T-cell (primary cell): ENCODE measurements at regions not wholly inside any gene's neighbourhood (a gene's known extent, or its start where the extent isn't known, plus 50 kb on each side); places are given as distances from the start of the nearest gene placed in this dataset.

Experiments
- ATAC-seq, 4 experiments: fragments of 200-7000 bp in 3 of 4; fragments of 150-1000 bp in 1 of 4; cut with Tn5 transposase; replicated peaks in 1 of 4; 1 replicate in 3 of 4; 2 replicates in 1 of 4; pipeline ENCODE4 v1.10.0; 2021; ENCODE audit warnings: moderate library complexity in 3 of 4, mild to moderate bottlenecking in 2 of 4, moderate number of reproducible peaks in 1 of 4
- CTCF ChIA-PET, 2 donors: fragments of 300-600 bp; sonication (Branson Sonifier 250); formaldehyde crosslinking; loops; one replicate each; lab custom pipeline; 2022; ENCODE audit warnings: antibody characterized with exemption in 2 of 2; lab: Charles Lee
- POLR2A ChIA-PET, 2 donors: fragments of 300-600 bp; sonication (Branson Sonifier 250); formaldehyde crosslinking; loops; one replicate each; lab custom pipeline; 2022; ENCODE audit warnings: antibody characterized with exemption in 2 of 2; lab: Charles Lee
- DNase-seq, 35 experiments: peaks; one replicate each; pipeline versions ENCODE4 v3.0.0 to v3.0.0-alpha.2; 2013 to 2023
- H3K27ac ChIP-seq: one replicate; pipeline ENCODE4 v1.5.1; 2013; ENCODE audit warnings: low read length
- H3K27me3 ChIP-seq, 2 experiments: replicated peaks in 1 of 2; 1 replicate in 1 of 2; 2 replicates in 1 of 2; pipeline versions ENCODE4 v1.6.1 to v1.7.0; 2013; ENCODE audit warnings: low read length in 1 of 2, mixed read lengths in 1 of 2; ENCODE audit not compliant: control insufficient read depth in 2 of 2, insufficient read depth in 2 of 2; ENCODE audit errors: extremely low read depth in 1 of 2
- H3K36me3 ChIP-seq, 2 donors: 1 replicate in 1 of 2; 2 replicates in 1 of 2; pipeline versions ENCODE4 v1.6.1 to v1.7.0; 2013; ENCODE audit warnings: low read length in 1 of 2; ENCODE audit not compliant: control insufficient read depth in 2 of 2, insufficient read depth in 1 of 2; ENCODE audit errors: extremely low read depth in 1 of 2
- H3K4me1 ChIP-seq, 2 experiments: 1 replicate in 1 of 2; 2 replicates in 1 of 2; pipeline versions ENCODE4 v1.6.1 to v1.7.0; 2013; ENCODE audit warnings: low read length in 2 of 2, mixed read lengths in 1 of 2; ENCODE audit not compliant: insufficient read depth in 2 of 2, control insufficient read depth in 1 of 2; ENCODE audit errors: extremely low read depth in 1 of 2
- H3K4me3 ChIP-seq, 2 donors: 1 replicate in 1 of 2; 2 replicates in 1 of 2; pipeline versions ENCODE4 v1.5.1 to v1.7.0; 2013; ENCODE audit warnings: mild to moderate bottlenecking in 2 of 2, low read length in 1 of 2, moderate library complexity in 1 of 2; ENCODE audit not compliant: control insufficient read depth in 1 of 2; ENCODE audit errors: extremely low read depth in 1 of 2
- H3K9me3 ChIP-seq: 2 replicates; pipeline ENCODE4 v1.7.0; 2013
- H3K27ac Mint-ChIP-seq, 2 donors: one replicate each; pipeline ENCODE4 v1.8.0; 2020 to 2021; ENCODE audit warnings: mild to moderate bottlenecking in 2 of 2, mixed read lengths in 2 of 2
- H3K27me3 Mint-ChIP-seq, 2 donors: one replicate each; pipeline ENCODE4 v1.8.0; 2021 to 2022; ENCODE audit warnings: mixed read lengths in 2 of 2
- H3K36me3 Mint-ChIP-seq: one replicate; pipeline ENCODE4 v1.8.0; 2021; ENCODE audit warnings: mixed read lengths
- H3K4me1 Mint-ChIP-seq, 3 donors: one replicate each; pipeline ENCODE4 v1.8.0; 2020 to 2022; ENCODE audit warnings: mixed read lengths in 3 of 3, mild to moderate bottlenecking in 1 of 3
- H3K4me3 Mint-ChIP-seq, 3 donors: one replicate each; pipeline ENCODE4 v1.8.0; 2020 to 2022; ENCODE audit warnings: mild to moderate bottlenecking in 3 of 3, mixed read lengths in 3 of 3, moderate library complexity in 3 of 3
- H3K9me3 Mint-ChIP-seq, 3 donors: one replicate each; pipeline ENCODE4 v1.8.0; 2020 to 2022; ENCODE audit warnings: mixed read lengths in 3 of 3
- WGBS: methylation state at CpG from one replicate; pipeline ENCODE4 v1.1.5; 2013; ENCODE audit warnings: missing lambda C conversion rate; ENCODE audit not compliant: insufficient coverage; 5-methylcytosine and 5-hydroxymethylcytosine counted together

DNA sequence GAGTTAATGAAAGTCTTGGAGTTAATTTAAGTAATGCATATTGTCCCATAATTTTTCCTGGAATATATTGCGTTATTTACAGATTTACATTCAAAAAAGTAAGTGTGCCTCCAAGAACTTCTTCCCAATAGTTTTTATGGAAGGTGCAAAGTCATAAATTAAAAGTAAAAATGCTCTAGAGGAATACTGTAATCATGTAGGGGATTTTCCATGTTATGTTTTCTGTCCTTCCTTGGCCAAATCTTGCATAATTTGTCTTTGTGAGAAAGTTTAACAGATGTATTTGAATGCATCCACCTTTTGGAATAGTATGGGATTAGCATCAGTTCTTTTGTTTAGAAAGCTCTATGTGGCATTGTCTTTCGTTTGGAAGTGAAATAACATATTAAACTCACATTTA is 144.1 kb upstream of the GIMD1 start:
- ChIA-PET POLR2A (no interaction called here), CTCF (no interaction called here)
- no peak for ATAC-seq
- Mint-ChIP-seq H3K4me1 (no peaks in the 10 kb centered on the region), H3K36me3 (no peaks in the 10 kb centered on the region), H3K9me3 (peaks cover 0 to 4% (median 0%) of the 10 kb centered on the region in 3 donors), H3K27me3 (no peaks in the 10 kb centered on the region), H3K27ac (no peak overlapping the region), H3K4me3 (no peak overlapping the region)
- Histone ChIP-seq H3K27me3 (no peaks in the 10 kb centered on the region), H3K9me3 (no peaks in the 10 kb centered on the region), H3K27ac (no peak overlapping the region), H3K4me3 (no peak overlapping the region), H3K4me1 (no peaks in the 10 kb centered on the region), H3K36me3 (no peaks in the 10 kb centered on the region)
- no peak for DNase-seq
- no CpG with 5 or more reads among the region's 2 CpGs for WGBS

DNA sequence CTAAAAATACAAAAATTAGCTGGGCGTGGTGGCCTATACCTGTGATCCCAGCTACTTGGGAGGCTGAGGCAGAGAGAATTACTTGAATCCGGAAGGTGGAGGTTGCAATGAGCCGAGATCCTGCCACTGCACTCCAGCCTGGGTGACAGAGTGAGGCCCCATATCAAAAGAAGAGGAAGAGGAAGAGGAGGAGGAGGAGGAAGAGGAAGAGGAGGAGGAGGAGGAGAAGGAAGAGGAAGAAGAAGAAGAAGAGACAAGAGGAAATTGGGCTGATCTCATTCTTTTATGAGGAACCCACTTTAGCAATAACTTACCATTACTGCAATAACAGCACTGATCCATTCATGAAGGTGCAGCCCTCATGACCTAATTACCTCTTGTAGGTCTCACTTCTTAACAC is 138.9 kb upstream of the GIMD1 start:
- Mint-ChIP-seq H3K4me3 (no peak overlapping the region), H3K9me3 (no peaks in the 10 kb centered on the region), H3K27ac (no peak overlapping the region), H3K4me1 (no peaks in the 10 kb centered on the region), H3K36me3 (no peaks in the 10 kb centered on the region), H3K27me3 (peaks cover 0 to 5% of the 10 kb centered on the region in 2 donors)
- no peaks in the 10 kb centered on the region for H3K4me1 ChIP-seq
- ATAC-seq (no peak), DNase-seq (no peak)
- no peaks in the 10 kb centered on the region for H3K36me3 ChIP-seq
- no peak overlapping the region for H3K27ac ChIP-seq
- ChIA-PET POLR2A (no interaction called here), CTCF (no interaction called here)
- 78% methylated on average over 2 of the region's 3 CpGs for WGBS
- H3K27me3 ChIP-seq = no peaks in the 10 kb centered on the region
- H3K9me3 ChIP-seq = no peaks in the 10 kb centered on the region
- no peak overlapping the region for H3K4me3 ChIP-seq

DNA sequence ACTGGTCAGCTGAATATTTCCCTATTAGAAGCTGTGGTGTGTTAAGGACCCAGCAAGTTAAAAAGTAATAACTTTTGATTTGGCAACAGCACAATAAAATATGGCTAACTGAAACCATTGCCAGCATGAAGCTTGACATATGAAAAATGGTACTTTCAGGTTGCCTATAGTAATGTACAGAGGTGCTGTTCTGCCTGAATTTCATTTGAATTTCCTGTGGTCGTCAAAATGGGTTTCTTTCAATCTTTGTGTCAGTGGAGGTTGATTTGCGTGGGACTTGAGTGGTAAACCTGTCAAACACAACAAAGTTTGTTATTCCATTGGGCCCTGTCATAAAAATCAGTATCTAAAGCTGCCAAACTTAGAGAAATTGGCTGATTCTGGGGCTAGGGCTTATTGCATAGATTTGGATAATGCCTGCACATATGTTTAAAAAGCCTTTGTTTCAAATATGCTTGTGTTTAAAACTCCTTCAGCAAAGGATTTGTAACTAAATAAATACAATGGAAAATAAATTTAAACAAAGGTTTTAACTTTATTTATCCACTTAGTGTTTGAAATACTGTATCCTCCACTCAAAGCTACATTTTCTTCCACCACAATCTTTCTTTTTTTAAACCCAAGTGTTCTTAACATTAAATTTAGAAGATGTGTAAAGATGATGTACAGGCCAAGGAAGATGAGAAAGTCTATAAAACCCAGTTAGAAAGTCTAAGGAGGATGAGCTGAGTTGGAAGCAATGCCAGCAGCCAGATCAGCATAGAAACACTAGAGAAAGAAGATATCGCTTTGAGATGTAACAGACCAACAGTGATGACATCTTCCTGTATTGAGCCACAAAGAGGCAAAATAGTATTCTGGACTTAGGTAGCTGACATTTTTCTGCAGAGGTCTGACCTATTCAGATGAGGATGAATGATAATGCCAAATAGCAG is 134.8 kb upstream of the GIMD1 start:
- Histone ChIP-seq H3K27ac (no peak overlapping the region), H3K36me3 (no peaks in the 10 kb centered on the region), H3K9me3 (no peaks in the 10 kb centered on the region), H3K4me1 (no peaks in the 10 kb centered on the region), H3K4me3 (no peak overlapping the region), H3K27me3 (no peaks in the 10 kb centered on the region)
- H3K9me3 Mint-ChIP-seq = no peaks in the 10 kb centered on the region
- ATAC-seq (no peak), DNase-seq (no peak)
- WGBS = 56% methylated on average over 2 of the region's 3 CpGs
- H3K4me3 Mint-ChIP-seq = no peak overlapping the region
- H3K27me3 Mint-ChIP-seq = peaks cover 12 to 14% of the 10 kb centered on the region in 2 donors
- ChIA-PET CTCF (no interaction called here), POLR2A (no interaction called here)
- no peaks in the 10 kb centered on the region for H3K36me3 Mint-ChIP-seq
- H3K4me1 Mint-ChIP-seq = peaks cover 0 to 5% (median 0%) of the 10 kb centered on the region in 3 donors
- H3K27ac Mint-ChIP-seq = no peak overlapping the region

DNA sequence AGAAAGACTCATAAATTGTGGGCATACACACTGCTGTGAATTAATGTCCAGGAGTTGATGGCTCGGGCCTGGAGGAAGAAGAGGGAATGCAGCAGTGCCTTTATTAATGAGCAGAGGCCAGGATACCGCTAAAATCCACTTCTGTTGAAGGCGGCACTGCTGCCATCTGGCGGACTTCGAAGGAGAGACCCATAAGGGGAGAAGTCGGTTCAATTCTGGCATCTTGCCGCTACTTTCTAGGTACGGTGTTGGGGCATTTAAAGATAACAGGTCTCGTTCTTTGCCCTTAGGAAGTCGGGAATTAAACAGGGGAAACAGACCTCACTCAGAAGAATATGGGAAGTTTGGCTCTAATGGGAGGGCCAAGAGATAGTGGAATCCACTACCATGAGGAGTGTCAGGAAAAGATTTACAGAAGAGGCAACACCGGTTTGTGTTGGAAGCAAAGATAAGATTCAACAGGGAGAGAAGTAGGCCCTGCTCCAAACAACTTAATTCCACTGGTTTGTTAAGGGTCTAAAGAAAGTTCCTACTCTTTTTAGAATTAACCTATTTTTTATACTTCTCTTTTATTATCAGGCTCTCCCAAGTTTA is 133.6 kb upstream of the GIMD1 start:
- 11% methylated on average over 5 of the region's 11 CpGs for WGBS
- H3K4me3 Mint-ChIP-seq = no peak overlapping the region
- no peaks in the 10 kb centered on the region for H3K36me3 Mint-ChIP-seq
- H3K27ac Mint-ChIP-seq = no peak overlapping the region
- H3K27me3 Mint-ChIP-seq = peaks cover 13 to 14% of the 10 kb centered on the region in 2 donors
- CTCF ChIA-PET = no interaction called here
- POLR2A ChIA-PET = no interaction called here
- peak in 15 of 35 experiments; percentile 1 to 28 (median 7) for DNase-seq
- H3K27me3 ChIP-seq = no peaks in the 10 kb centered on the region
- ATAC-seq = no peak
- peaks cover 0 to 5% (median 0%) of the 10 kb centered on the region in 3 donors for H3K4me1 Mint-ChIP-seq
- H3K4me3 ChIP-seq = no peak overlapping the region
- no peaks in the 10 kb centered on the region for H3K9me3 Mint-ChIP-seq
- H3K4me1 ChIP-seq = no peaks in the 10 kb centered on the region
- H3K27ac ChIP-seq = no peak overlapping the region
- no peaks in the 10 kb centered on the region for H3K36me3 ChIP-seq
- H3K9me3 ChIP-seq = no peaks in the 10 kb centered on the region

DNA sequence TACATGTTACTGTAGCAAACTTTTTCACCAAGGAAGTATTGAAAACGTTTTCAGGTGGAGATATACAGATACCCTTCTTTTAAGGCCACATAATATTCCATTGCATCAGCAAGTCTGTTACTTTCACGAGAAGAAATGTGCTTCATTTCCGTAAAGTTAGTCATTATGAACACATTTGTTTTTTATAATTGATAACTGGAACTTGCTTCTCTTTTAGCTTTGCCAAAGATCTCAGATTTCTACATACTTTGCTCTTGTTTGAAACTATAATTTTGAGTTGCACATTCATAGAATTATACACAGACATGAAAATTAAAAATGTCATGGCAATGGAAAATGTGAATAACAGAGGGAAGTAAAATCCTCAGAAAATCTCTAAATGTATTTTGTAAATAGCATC is 128.7 kb upstream of the GIMD1 start:
- ChIA-PET CTCF (no interaction called here), POLR2A (no interaction called here)
- H3K9me3 ChIP-seq = no peaks in the 10 kb centered on the region
- Mint-ChIP-seq H3K36me3 (no peaks in the 10 kb centered on the region), H3K4me1 (peaks cover 0 to 4% (median 0%) of the 10 kb centered on the region in 3 donors), H3K4me3 (no peak overlapping the region), H3K27me3 (peaks cover 9 to 13% of the 10 kb centered on the region in 2 donors), H3K27ac (no peak overlapping the region), H3K9me3 (peaks cover 0 to 2% (median 0%) of the 10 kb centered on the region in 3 donors)
- no peak overlapping the region for H3K4me3 ChIP-seq
- no peak overlapping the region for H3K27ac ChIP-seq
- DNase-seq (no peak), ATAC-seq (no peak)
- no peaks in the 10 kb centered on the region for H3K4me1 ChIP-seq
- no CpG with 5 or more reads among the region's 3 CpGs for WGBS
- H3K36me3 ChIP-seq = no peaks in the 10 kb centered on the region
- H3K27me3 ChIP-seq = no peaks in the 10 kb centered on the region

DNA sequence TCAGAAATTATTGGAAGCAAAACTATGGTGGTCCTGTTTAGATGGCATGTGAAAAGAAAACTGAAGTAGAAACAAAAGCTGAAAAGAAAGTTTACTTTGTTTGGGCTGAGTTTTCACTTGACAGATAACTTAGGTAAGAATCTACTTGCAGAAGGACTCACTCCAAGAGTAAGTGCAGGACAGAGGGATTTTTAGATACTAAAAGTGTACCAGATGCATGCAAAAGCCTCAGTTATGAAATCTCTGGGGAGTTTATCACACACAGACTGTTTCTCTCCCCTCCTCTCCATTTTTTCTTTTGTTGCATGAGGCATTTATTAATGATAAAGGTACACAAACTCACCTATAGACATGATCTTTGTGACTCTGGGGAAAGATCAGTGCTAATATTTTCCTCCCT is 127.5 kb upstream of the GIMD1 start:
- H3K4me1 Mint-ChIP-seq = no peaks in the 10 kb centered on the region
- Histone ChIP-seq H3K9me3 (no peaks in the 10 kb centered on the region), H3K27ac (no peak overlapping the region), H3K27me3 (no peaks in the 10 kb centered on the region), H3K4me3 (no peak overlapping the region), H3K4me1 (no peaks in the 10 kb centered on the region), H3K36me3 (no peaks in the 10 kb centered on the region)
- ATAC-seq = no peak
- peaks cover 0 to 5% of the 10 kb centered on the region in 2 donors for H3K27me3 Mint-ChIP-seq
- H3K9me3 Mint-ChIP-seq = peaks cover 0 to 2% (median 1%) of the 10 kb centered on the region in 3 donors
- DNase-seq = no peak
- ChIA-PET CTCF (no interaction called here), POLR2A (no interaction called here)
- H3K36me3 Mint-ChIP-seq = no peaks in the 10 kb centered on the region
- no peak overlapping the region for H3K4me3 Mint-ChIP-seq
- no peak overlapping the region for H3K27ac Mint-ChIP-seq
